ENCODE measurements at regions not wholly inside any gene's neighbourhood (a gene's known extent, or its start where the extent isn't known, plus 50 kb on each side); places are given as distances from the start of the nearest gene placed in this dataset.

GRCh38 chr14:76294876-76295275, 81.1 kb upstream of the ESRRB start:
- TF ChIP-seq CTCF (IDR thresholded peaks at IDR 0.05), result no peak
- TF ChIP-seq POLR2A (IDR thresholded peaks at IDR 0.05; ENCODE audit: low read length), result no peak
- TF ChIP-seq EP300 (IDR thresholded peaks at IDR 0.05), result no peak
- no peak for TF ChIP-seq BCL3 (IDR thresholded peaks at IDR 0.05)

Measured in A549 (cell line).